CD4-positive, alpha-beta T cell treated with Interleukin-12 subunit alpha and Interleukin-12 subunit beta, for 1 hour (primary cell): ENCODE measurements at regions not wholly inside any gene's neighbourhood (a gene's known extent, or its start where the extent isn't known, plus 50 kb on each side); places are given as distances from the start of the nearest gene placed in this dataset.
"Not testable (repeated sequence)": the region's sequence is repeated elsewhere in the genome, so short reads cannot be mapped to it uniquely, and the experiment has no call there.

Experiments used
- DNase-seq: peaks from one replicate; pipeline ENCODE4 v3.0.0-alpha.2; 2020

GRCh38 chr3:125831005-125831750 lies 137.8 kb upstream of the ROPN1B start:
- DNase-seq: not testable (repeated sequence)

GRCh38 chr3:125835562-125835961 lies 133.4 kb upstream of the ROPN1B start:
- DNase-seq: not testable (repeated sequence)

- peak; percentile 73 for DNase-seq
Measured at GRCh38 chr3:125836011-125836551, 132.9 kb upstream of the ROPN1B start.

GRCh38 chr3:125836786-125837185 lies 132.2 kb upstream of the ROPN1B start:
- peak; percentile 47 for DNase-seq

GRCh38 chr3:125838857-125839256 lies 130.1 kb upstream of the ROPN1B start:
- not testable (repeated sequence) for DNase-seq

GRCh38 chr3:125840465-125840864 lies 128.5 kb upstream of the ROPN1B start:
- DNase-seq: not testable (repeated sequence)

- DNase-seq: not testable (repeated sequence)
Measured at GRCh38 chr3:125847966-125848365, 121.0 kb upstream of the ROPN1B start.

GRCh38 chr3:125855006-125855405 lies 114.0 kb upstream of the ROPN1B start:
- DNase-seq: not testable (repeated sequence)

GRCh38 chr3:125860547-125860946 lies 108.4 kb upstream of the ROPN1B start:
- not testable (repeated sequence) for DNase-seq

GRCh38 chr3:125862841-125863254 lies 106.1 kb upstream of the ROPN1B start:
- DNase-seq: not testable (repeated sequence)

- not testable (repeated sequence) for DNase-seq
Measured at GRCh38 chr3:125864532-125864931, 104.4 kb upstream of the ROPN1B start.

- not testable (repeated sequence) for DNase-seq
Measured at GRCh38 chr3:125886006-125886405, 83.0 kb upstream of the ROPN1B start.

- DNase-seq: not testable (repeated sequence)
Measured at GRCh38 chr3:125899181-125899580, 69.8 kb upstream of the ROPN1B start.

GRCh38 chr3:125901473-125901872 lies 67.5 kb upstream of the ROPN1B start:
- not testable (repeated sequence) for DNase-seq

- not testable (repeated sequence) for DNase-seq
Measured at GRCh38 chr3:125903780-125904455, 65.1 kb upstream of the ROPN1B start.

- not testable (repeated sequence) for DNase-seq
Measured at GRCh38 chr3:125907279-125907678, 61.7 kb upstream of the ROPN1B start.

GRCh38 chr3:125910851-125911250 lies 58.1 kb upstream of the ROPN1B start:
- DNase-seq: not testable (repeated sequence)

GRCh38 chr3:125914608-125915436 lies 54.2 kb upstream of the ROPN1B start:
- peak; percentile 7 for DNase-seq

GRCh38 chr3:125915437-125915787 lies 53.6 kb upstream of the ROPN1B start:
- DNase-seq: not testable (repeated sequence)

GRCh38 chr3:125915792-125916375 lies 53.1 kb upstream of the ROPN1B start:
- peak; percentile 99 for DNase-seq

- DNase-seq: no peak
Measured at GRCh38 chr3:125916376-125916978, 52.5 kb upstream of the ROPN1B start.

GRCh38 chr3:125917020-125917549 lies 51.9 kb upstream of the ROPN1B start:
- DNase-seq: peak; percentile 20
